Ovary (tissue), 3 donors: ENCODE measurements at regions not wholly inside any gene's neighbourhood (a gene's known extent, or its start where the extent isn't known, plus 50 kb on each side); places are given as distances from the start of the nearest gene placed in this dataset.

Experiments used
- EP300 ChIP-seq: sonication (generic); formaldehyde crosslinking; IDR thresholded peaks from one replicate; pipeline ENCODE4 v1.6.1; 2017; ENCODE audit warnings: antibody characterized with exemption
- POLR2A ChIP-seq: fragments of 450-650 bp; IDR thresholded peaks from one replicate; pipeline ENCODE4 v1.6.1; 2017; ENCODE audit warnings: antibody characterized with exemption, mild to moderate bottlenecking, moderate library complexity
- TF ChIP-seq, protein P1 (sequence below), 3 donors: fragments of 450-650 bp in 2 of 3; fragments of 200-600 bp in 1 of 3; IDR thresholded peaks; one replicate each; pipeline versions ENCODE4 v1.5.1 to v1.8.0; 2016 to 2022; ENCODE audit warnings: antibody characterized with exemption in 3 of 3, mild to moderate bottlenecking in 1 of 3
- donor health status: DM: no; HTN: no; CAD: no.

GRCh38 chr13:77379508-77379907, 52.6 kb upstream of the MYCBP2 start:
- TF ChIP-seq POLR2A, result no peak
- TF ChIP-seq, protein P1, sequence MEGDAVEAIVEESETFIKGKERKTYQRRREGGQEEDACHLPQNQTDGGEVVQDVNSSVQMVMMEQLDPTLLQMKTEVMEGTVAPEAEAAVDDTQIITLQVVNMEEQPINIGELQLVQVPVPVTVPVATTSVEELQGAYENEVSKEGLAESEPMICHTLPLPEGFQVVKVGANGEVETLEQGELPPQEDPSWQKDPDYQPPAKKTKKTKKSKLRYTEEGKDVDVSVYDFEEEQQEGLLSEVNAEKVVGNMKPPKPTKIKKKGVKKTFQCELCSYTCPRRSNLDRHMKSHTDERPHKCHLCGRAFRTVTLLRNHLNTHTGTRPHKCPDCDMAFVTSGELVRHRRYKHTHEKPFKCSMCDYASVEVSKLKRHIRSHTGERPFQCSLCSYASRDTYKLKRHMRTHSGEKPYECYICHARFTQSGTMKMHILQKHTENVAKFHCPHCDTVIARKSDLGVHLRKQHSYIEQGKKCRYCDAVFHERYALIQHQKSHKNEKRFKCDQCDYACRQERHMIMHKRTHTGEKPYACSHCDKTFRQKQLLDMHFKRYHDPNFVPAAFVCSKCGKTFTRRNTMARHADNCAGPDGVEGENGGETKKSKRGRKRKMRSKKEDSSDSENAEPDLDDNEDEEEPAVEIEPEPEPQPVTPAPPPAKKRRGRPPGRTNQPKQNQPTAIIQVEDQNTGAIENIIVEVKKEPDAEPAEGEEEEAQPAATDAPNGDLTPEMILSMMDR (IDR thresholded peaks at IDR 0.05), result no peak
- no peak for TF ChIP-seq EP300
